HepG2 (cell line): ENCODE measurements at regions not wholly inside any gene's neighbourhood (a gene's known extent, or its start where the extent isn't known, plus 50 kb on each side); places are given as distances from the start of the nearest gene placed in this dataset.

Experiments
- BRF2 ChIP-seq: sonication (generic); formaldehyde crosslinking; IDR thresholded peaks from 2 replicates; pipeline ENCODE4 v1.8.1; 2022; ENCODE audit warnings: mild to moderate bottlenecking, missing genetic modification reagents
- CTCF ChIP-seq: sonication (generic); formaldehyde crosslinking; IDR thresholded peaks from 2 replicates; pipeline ENCODE4 v1.5.0; 2020; ENCODE audit warnings: mild to moderate bottlenecking, missing genetic modification reagents, moderate library complexity
- DNMT3B ChIP-seq: conservative IDR thresholded peaks from 2 replicates; pipeline ENCODE4 v1.6.1; 2016; ENCODE audit warnings: missing biosample characterization, control low read depth
- ETV5 ChIP-seq: IDR thresholded peaks from 2 replicates; pipeline ENCODE4 v1.6.1; 2018; ENCODE audit warnings: missing biosample characterization, missing genetic modification reagents, inconsistent platforms, borderline replicate concordance
- FOSL2 ChIP-seq: sonication (generic); formaldehyde crosslinking; IDR thresholded peaks from 2 replicates; pipeline ENCODE4 v1.4.0; 2020; ENCODE audit warnings: missing genetic modification reagents
- GFI1 ChIP-seq: sonication (generic); formaldehyde crosslinking; IDR thresholded peaks from 2 replicates; pipeline ENCODE4 v1.5.0; 2020; ENCODE audit warnings: missing genetic modification reagents, mild to moderate bottlenecking, borderline replicate concordance
- HDAC2 ChIP-seq: sonication (generic); formaldehyde crosslinking; IDR thresholded peaks from 2 replicates; pipeline ENCODE4 v1.4.0; 2020; ENCODE audit warnings: missing genetic modification reagents
- KAT2B ChIP-seq: fragments of 150-350 bp; IDR thresholded peaks from 2 replicates; pipeline ENCODE4 v1.6.1; 2014; ENCODE audit warnings: low read depth, low read length, borderline replicate concordance
- MATR3 ChIP-seq: sonication (generic); formaldehyde crosslinking; IDR thresholded peaks from 2 replicates; pipeline ENCODE4 v1.4.0; 2020; ENCODE audit warnings: missing genetic modification reagents
- SMC3 ChIP-seq: IDR thresholded peaks from 2 replicates; pipeline ENCODE4 v1.6.1; 2011; ENCODE audit warnings: low read length, improper control_type of control experiment
- ZBTB4 ChIP-seq: sonication (generic); formaldehyde crosslinking; IDR thresholded peaks from 2 replicates; pipeline ENCODE4 v1.4.0; 2020; ENCODE audit warnings: missing genetic modification reagents, mild to moderate bottlenecking, borderline replicate concordance
- ZFYVE20 ChIP-seq: sonication (generic); formaldehyde crosslinking; IDR thresholded peaks from 2 replicates; pipeline ENCODE4 v1.8.0; 2023; ENCODE audit warnings: low read depth, mild to moderate bottlenecking, moderate library complexity, missing genetic modification reagents, borderline replicate concordance
- ZNF274 ChIP-seq: sonication (generic); formaldehyde crosslinking; IDR thresholded peaks from 2 replicates; pipeline ENCODE4 v1.5.1; 2020; ENCODE audit warnings: mild to moderate bottlenecking, missing genetic modification reagents

GRCh38 chr17:65441053-65441605 lies 120.3 kb downstream of the AXIN2 start:
- no peak for TF ChIP-seq ETV5 (CRISPR knock-in tag)
- TF ChIP-seq HDAC2 (CRISPR knock-in tag): no peak
- TF ChIP-seq ZFYVE20 (CRISPR knock-in tag): no peak
- TF ChIP-seq GFI1: no peak
- no peak for TF ChIP-seq DNMT3B (CRISPR knock-in tag)
- TF ChIP-seq ZBTB4 (CRISPR knock-in tag): no peak
- no peak for TF ChIP-seq MATR3 (CRISPR knock-in tag)
- TF ChIP-seq CTCF (CRISPR knock-in tag): no peak
- TF ChIP-seq ZNF274 (CRISPR knock-in tag): no peak
- no peak for TF ChIP-seq BRF2 (CRISPR knock-in tag)
- TF ChIP-seq SMC3: no peak
- no peak for TF ChIP-seq KAT2B
- TF ChIP-seq FOSL2: no peak
